ENCODE measurements at regions not wholly inside any gene's neighbourhood (a gene's known extent, or its start where the extent isn't known, plus 50 kb on each side); places are given as distances from the start of the nearest gene placed in this dataset.

DNA sequence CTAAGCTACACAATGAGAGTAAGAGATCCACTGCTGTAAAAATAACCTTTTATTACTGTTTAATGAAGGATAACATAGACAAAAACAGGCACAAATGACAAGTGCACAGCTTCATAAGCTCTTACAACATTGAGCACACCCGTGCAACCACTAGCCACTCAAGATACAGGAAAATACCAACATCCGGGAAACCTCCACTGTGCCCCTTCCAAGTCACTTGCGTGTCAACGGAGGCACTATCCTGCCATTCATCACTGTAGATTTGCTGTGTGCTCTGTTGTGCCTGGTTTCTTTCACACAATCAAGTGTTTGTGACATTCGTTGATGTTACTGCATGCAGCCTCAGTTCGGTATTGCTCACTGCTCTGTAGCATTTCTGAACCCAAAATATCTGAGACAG, 292.9 kb upstream of the MYT1L start:
- TF ChIP-seq POLR2A (IDR thresholded peaks at IDR 0.05) (no peak), EP300 (IDR thresholded peaks at IDR 0.05; ENCODE audit: low read depth) (no peak)
- TF ChIP-seq, protein P1, sequence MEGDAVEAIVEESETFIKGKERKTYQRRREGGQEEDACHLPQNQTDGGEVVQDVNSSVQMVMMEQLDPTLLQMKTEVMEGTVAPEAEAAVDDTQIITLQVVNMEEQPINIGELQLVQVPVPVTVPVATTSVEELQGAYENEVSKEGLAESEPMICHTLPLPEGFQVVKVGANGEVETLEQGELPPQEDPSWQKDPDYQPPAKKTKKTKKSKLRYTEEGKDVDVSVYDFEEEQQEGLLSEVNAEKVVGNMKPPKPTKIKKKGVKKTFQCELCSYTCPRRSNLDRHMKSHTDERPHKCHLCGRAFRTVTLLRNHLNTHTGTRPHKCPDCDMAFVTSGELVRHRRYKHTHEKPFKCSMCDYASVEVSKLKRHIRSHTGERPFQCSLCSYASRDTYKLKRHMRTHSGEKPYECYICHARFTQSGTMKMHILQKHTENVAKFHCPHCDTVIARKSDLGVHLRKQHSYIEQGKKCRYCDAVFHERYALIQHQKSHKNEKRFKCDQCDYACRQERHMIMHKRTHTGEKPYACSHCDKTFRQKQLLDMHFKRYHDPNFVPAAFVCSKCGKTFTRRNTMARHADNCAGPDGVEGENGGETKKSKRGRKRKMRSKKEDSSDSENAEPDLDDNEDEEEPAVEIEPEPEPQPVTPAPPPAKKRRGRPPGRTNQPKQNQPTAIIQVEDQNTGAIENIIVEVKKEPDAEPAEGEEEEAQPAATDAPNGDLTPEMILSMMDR (IDR thresholded peaks at IDR 0.05): no peak
